HG02610 (cell line): ENCODE measurements at regions not wholly inside any gene's neighbourhood (a gene's known extent, or its start where the extent isn't known, plus 50 kb on each side); places are given as distances from the start of the nearest gene placed in this dataset.
"Not testable (repeated sequence)": the region's sequence is repeated elsewhere in the genome, so short reads cannot be mapped to it uniquely, and the experiment has no call there.

ENCODE experiments used
- ATAC-seq: cut with Tn5 transposase; IDR thresholded peaks from one replicate; pipeline ENCODE4 v1.9.1; 2021; ENCODE audit warnings: mild to moderate bottlenecking, moderate library complexity; ENCODE audit not compliant: unreplicated experiment

GRCh38 chrY:18599606-18600005, 53.1 kb downstream of the HSFY1 start:
- not testable (repeated sequence) for ATAC-seq

- ATAC-seq = peak; percentile 93
These were observed 54.8 kb downstream of the HSFY1 start for GRCh38 chrY:18601287-18601686.

GRCh38 chrY:18606251-18606650, 59.7 kb downstream of the HSFY1 start:
- ATAC-seq = not testable (repeated sequence)

- ATAC-seq = not testable (repeated sequence)
These were observed 61.7 kb downstream of the HSFY1 start for GRCh38 chrY:18608205-18608604.

GRCh38 chrY:18615809-18616208, 69.3 kb downstream of the HSFY1 start:
- ATAC-seq = not testable (repeated sequence)

- ATAC-seq = not testable (repeated sequence)
These were observed 83.4 kb downstream of the HSFY1 start for GRCh38 chrY:18629805-18630516.

- ATAC-seq = not testable (repeated sequence)
These were observed 84.1 kb downstream of the HSFY1 start for GRCh38 chrY:18630571-18630970.

- not testable (repeated sequence) for ATAC-seq
These were observed 85.1 kb downstream of the HSFY1 start for GRCh38 chrY:18631610-18632009.

GRCh38 chrY:18650746-18651145, 104.2 kb downstream of the HSFY1 start:
- ATAC-seq = no peak

- peak; percentile 77 for ATAC-seq
These were observed 109.0 kb downstream of the HSFY2 start for GRCh38 chrY:18664559-18664958.

GRCh38 chrY:18669790-18670189, 103.7 kb downstream of the HSFY2 start:
- no peak for ATAC-seq

GRCh38 chrY:18671970-18672369, 101.6 kb downstream of the HSFY2 start:
- ATAC-seq = no peak

GRCh38 chrY:18686027-18686426, 87.5 kb downstream of the HSFY2 start:
- ATAC-seq = not testable (repeated sequence)

- not testable (repeated sequence) for ATAC-seq
These were observed 85.2 kb downstream of the HSFY2 start for GRCh38 chrY:18688362-18688761.

GRCh38 chrY:18689420-18689819, 84.1 kb downstream of the HSFY2 start:
- ATAC-seq = not testable (repeated sequence)

- not testable (repeated sequence) for ATAC-seq
These were observed 83.5 kb downstream of the HSFY2 start for GRCh38 chrY:18689890-18690593.

GRCh38 chrY:18696788-18697187, 76.7 kb downstream of the HSFY2 start:
- not testable (repeated sequence) for ATAC-seq

- not testable (repeated sequence) for ATAC-seq
These were observed 69.3 kb downstream of the HSFY2 start for GRCh38 chrY:18704198-18704597.

GRCh38 chrY:18711785-18712184, 61.8 kb downstream of the HSFY2 start:
- ATAC-seq = not testable (repeated sequence)

GRCh38 chrY:18713760-18714159, 59.8 kb downstream of the HSFY2 start:
- ATAC-seq = not testable (repeated sequence)

- peak; percentile 92 for ATAC-seq
These were observed 54.8 kb downstream of the HSFY2 start for GRCh38 chrY:18718714-18719113.

- ATAC-seq = not testable (repeated sequence)
These were observed 53.1 kb downstream of the HSFY2 start for GRCh38 chrY:18720395-18720794.
